Muscle layer of duodenum (tissue), 2 donors: ENCODE measurements at regions not wholly inside any gene's neighbourhood (a gene's known extent, or its start where the extent isn't known, plus 50 kb on each side); places are given as distances from the start of the nearest gene placed in this dataset.

Experiments
- H3K27ac ChIP-seq: one replicate; pipeline ENCODE4 v1.7.0; 2013; ENCODE audit warnings: mild to moderate bottlenecking, low read length
- H3K27me3 ChIP-seq: one replicate; pipeline ENCODE4 v1.7.0; 2013; ENCODE audit warnings: low read depth, mild to moderate bottlenecking, control low read depth, low read length
- H3K36me3 ChIP-seq, 2 donors: one replicate each; pipeline ENCODE4 v1.7.0; 2013; ENCODE audit warnings: low read length in 2 of 2, control low read depth in 1 of 2, mild to moderate bottlenecking in 1 of 2; ENCODE audit not compliant: insufficient read depth in 2 of 2, control insufficient read depth in 1 of 2
- H3K4me1 ChIP-seq, 2 donors: one replicate each; pipeline ENCODE4 v1.7.0; 2013; ENCODE audit warnings: low read length in 2 of 2, mild to moderate bottlenecking in 2 of 2, control low read depth in 1 of 2, moderate library complexity in 1 of 2; ENCODE audit not compliant: insufficient read depth in 2 of 2, control insufficient read depth in 1 of 2
- H3K4me3 ChIP-seq, 2 donors: one replicate each; pipeline ENCODE4 v1.7.0; 2013; ENCODE audit warnings: low read length in 2 of 2, low read depth in 1 of 2, mild to moderate bottlenecking in 1 of 2
- H3K9me3 ChIP-seq, 2 donors: one replicate each; pipeline ENCODE4 v1.7.0; 2013; ENCODE audit warnings: low read length in 2 of 2, control low read depth in 1 of 2, mild to moderate bottlenecking in 1 of 2; ENCODE audit not compliant: control insufficient read depth in 1 of 2
- donor health status: healthy.

DNA sequence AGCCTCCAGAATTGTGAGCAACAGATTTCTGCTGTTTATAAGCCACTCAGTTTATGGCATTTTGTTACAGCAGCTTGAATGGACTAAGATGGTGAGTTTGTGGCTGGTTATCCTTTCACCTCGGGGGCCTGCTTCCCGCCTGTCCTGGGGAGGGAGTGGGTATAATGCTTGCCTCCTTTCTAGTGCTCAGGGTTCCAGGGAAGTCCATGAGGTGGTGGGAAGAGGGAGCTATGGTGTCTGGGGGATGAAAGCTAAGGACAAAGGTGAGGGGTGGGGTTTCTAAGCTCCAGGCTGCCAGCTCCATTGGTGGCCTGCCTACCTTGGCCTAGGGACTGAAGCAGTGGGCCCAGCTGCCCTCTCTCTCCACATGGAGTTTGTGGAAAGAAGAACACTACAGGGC, 50.2 kb upstream of the SDK2 start:
- Histone ChIP-seq H3K4me3 (no peak overlapping the region), H3K9me3 (no peaks in the 10 kb centered on the region), H3K36me3 (no peaks in the 10 kb centered on the region), H3K4me1 (no peaks in the 10 kb centered on the region), H3K27me3 (no peaks in the 10 kb centered on the region), H3K27ac (no peak overlapping the region)

DNA sequence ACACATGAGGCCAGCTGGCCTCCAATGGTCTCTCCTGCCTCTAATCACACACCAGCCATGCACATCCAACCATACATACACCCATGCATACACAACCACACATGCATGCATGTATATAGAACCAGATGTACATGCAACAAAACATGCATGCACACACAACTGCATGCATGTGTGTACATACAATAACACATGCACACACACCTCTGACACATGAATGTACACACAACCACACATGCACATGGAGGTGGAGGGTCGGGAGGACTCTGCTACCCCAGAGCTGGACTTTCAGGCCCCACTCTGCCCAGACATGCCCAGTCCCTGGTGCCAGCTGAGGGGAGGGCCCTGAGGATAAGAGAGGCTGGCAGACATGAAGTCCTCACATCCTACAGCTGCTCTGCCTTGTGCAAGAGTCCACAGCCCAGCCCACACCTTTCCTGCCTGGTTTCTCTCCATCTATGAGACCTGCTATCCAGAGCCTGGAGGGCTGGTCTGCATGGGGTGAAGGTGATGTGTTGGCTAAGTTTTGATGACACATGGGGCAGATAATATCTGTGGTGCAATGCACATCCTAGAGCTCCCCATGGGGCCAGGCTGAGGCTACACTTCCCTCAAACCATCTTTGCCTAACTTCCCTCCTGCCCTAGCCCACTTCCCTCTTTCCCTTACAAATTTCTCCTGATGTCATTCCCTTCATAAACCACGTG, 50.9 kb upstream of the SDK2 start:
- Histone ChIP-seq H3K4me1 (no peaks in the 10 kb centered on the region), H3K4me3 (no peak overlapping the region), H3K27me3 (no peaks in the 10 kb centered on the region), H3K36me3 (no peaks in the 10 kb centered on the region), H3K27ac (no peak overlapping the region), H3K9me3 (no peaks in the 10 kb centered on the region)

DNA sequence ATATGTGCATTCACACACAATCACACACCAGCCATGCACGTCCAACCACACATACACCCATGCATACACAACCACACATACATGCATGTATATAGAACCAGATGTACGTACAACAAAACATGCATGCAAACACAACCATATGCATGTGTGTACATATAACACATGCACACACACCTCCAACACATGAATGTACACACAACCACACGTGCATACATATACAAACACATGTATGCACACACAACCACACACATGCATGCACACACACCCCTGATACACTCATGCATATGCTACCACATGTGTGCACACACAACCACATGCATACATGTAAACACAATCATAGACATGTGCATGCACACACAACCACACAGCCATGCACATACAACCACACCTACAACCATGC, 52.0 kb upstream of the SDK2 start:
- no peaks in the 10 kb centered on the region for H3K9me3 ChIP-seq
- H3K4me1 ChIP-seq, result no peaks in the 10 kb centered on the region
- no peaks in the 10 kb centered on the region for H3K36me3 ChIP-seq
- H3K4me3 ChIP-seq, result no peak overlapping the region
- H3K27ac ChIP-seq, result no peak overlapping the region
- no peaks in the 10 kb centered on the region for H3K27me3 ChIP-seq

DNA sequence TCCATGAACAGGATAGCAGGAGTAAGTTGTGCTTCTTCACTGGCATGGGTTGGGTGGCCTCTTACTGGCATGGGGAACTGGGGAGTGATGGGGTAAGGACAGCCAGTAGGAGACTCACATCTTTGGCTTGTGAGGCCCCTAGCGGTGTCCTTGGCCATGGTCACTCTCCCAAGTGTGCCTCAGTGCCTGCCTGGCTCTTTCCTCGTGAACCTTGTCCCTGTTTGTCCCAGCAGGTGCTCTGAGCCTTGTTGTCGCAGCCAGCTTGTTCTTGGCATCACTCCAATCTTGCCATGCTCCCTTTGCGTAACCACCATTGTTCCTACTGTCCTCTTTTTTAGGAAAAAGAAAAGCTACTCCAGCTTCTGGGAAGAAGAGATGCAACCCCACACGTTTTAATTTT, 53.6 kb upstream of the SDK2 start:
- Histone ChIP-seq H3K4me3 (no peak overlapping the region), H3K36me3 (no peaks in the 10 kb centered on the region), H3K4me1 (no peaks in the 10 kb centered on the region), H3K9me3 (no peaks in the 10 kb centered on the region), H3K27me3 (no peaks in the 10 kb centered on the region), H3K27ac (no peak overlapping the region)

DNA sequence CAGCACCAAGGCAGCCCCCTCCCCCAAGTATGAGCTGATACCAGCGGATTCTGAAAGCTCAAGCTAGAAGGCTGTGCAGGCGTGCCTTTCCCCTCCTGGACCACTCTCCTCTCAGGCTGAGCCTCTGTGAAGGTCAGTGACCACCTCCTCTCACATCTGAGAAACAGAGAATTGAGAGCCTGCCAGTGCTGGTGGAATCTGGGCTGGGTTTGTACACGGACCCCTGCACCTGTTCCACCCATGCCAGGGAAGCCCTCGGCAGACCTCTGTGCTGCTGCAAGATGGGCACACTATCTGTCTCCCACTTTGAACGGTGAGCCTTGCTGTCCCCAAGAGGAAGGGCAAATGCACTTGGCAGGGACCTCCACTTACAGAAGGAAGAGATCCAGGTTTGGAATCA, 54.7 kb upstream of the SDK2 start:
- no peak overlapping the region for H3K4me3 ChIP-seq
- H3K4me1 ChIP-seq, result no peaks in the 10 kb centered on the region
- no peaks in the 10 kb centered on the region for H3K36me3 ChIP-seq
- no peaks in the 10 kb centered on the region for H3K27me3 ChIP-seq
- H3K27ac ChIP-seq, result no peak overlapping the region
- H3K9me3 ChIP-seq, result no peaks in the 10 kb centered on the region

DNA sequence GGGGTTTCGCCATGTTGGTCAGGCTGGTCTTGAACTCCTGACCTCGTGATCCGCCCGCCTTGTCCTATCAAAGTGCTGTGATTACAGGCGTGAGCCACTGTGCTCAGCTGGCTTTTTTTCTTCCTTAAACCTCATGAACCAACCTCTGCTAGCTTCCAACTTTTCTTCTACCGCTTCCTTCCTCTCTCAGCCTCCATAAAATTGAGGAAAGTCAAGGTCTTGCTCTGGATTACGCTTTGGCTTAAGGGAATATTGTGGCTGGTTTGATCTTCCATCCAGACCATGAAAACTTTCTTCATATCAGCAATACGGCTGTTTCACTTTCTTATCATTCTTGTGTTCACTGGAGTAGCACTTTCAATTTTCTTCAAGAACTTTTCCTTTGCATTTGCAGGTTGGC, 57.5 kb upstream of the SDK2 start:
- H3K9me3 ChIP-seq, result no peaks in the 10 kb centered on the region
- H3K27ac ChIP-seq, result no peak overlapping the region
- H3K27me3 ChIP-seq, result no peaks in the 10 kb centered on the region
- no peaks in the 10 kb centered on the region for H3K4me1 ChIP-seq
- H3K4me3 ChIP-seq, result no peak overlapping the region
- H3K36me3 ChIP-seq, result no peaks in the 10 kb centered on the region

DNA sequence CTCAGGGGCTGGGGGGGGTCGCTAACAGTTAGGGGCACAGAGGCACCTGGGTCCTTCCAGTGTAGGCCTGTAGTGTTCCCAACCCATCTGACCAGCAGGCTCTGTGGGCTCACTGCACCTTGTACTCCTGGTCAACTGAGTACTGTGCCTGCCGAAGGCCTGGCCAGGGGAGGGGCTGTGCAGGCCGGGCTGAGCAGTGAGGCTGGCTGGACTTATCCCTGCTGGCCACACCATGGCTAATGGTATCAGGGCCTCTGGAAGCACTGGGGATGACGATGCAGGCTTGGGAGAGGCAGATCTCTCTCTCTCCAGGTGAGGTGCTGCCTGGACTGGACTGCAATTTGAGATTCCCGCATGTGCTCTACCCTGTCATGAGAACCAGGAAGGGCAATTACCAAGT, 58.9 kb upstream of the SDK2 start:
- Histone ChIP-seq H3K27ac (no peak overlapping the region), H3K4me3 (no peak overlapping the region), H3K36me3 (no peaks in the 10 kb centered on the region), H3K4me1 (no peaks in the 10 kb centered on the region), H3K9me3 (no peaks in the 10 kb centered on the region), H3K27me3 (peaks cover 2% of the 10 kb centered on the region)

DNA sequence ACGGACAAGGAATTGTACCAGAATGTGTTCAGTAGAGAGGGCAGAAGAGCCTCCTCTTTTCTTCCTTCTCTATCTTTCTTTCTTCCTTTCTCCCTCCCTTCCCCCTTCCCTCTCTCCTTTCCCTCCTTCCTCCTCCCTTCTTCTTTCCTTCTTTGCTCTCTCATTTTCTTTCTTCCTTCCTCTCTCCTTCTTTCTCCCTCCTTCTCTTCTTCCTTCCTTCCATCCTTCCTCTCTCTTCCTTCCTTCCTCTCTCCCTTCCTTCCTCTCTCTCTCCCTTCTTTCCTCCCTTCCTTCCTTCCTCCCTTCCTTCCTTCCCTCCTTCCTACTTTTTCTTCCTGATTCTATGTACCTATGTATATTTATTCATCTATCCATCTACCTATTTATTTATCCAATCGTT, 59.7 kb upstream of the SDK2 start:
- no peaks in the 10 kb centered on the region for H3K9me3 ChIP-seq
- H3K27ac ChIP-seq, result no peak overlapping the region
- H3K4me3 ChIP-seq, result no peak overlapping the region
- H3K4me1 ChIP-seq, result no peaks in the 10 kb centered on the region
- no peaks in the 10 kb centered on the region for H3K36me3 ChIP-seq
- peaks cover 7% of the 10 kb centered on the region for H3K27me3 ChIP-seq

DNA sequence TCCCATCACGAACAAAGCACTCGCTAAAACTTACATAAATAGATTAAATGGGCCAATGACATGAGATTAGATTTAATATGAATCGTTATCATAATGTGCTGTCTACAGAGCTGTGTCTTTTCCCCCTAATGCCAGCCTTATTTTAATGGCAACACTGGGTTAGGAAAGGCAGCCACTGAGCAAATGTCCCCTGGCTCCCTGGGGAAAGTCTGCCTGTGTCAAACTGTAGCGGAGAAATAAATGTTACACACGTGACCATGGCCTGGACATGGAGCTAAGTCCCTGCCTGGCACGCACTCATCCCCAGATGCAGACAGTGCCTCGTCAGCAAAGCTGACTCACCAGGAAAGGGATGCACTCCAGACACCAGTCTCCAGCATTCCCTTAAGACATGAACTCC, 61.3 kb upstream of the SDK2 start:
- H3K9me3 ChIP-seq, result no peaks in the 10 kb centered on the region
- H3K4me1 ChIP-seq, result peaks cover 0 to 4% of the 10 kb centered on the region in 2 donors
- H3K27me3 ChIP-seq, result peaks cover 7% of the 10 kb centered on the region
- no peaks in the 10 kb centered on the region for H3K36me3 ChIP-seq
- no peak overlapping the region for H3K4me3 ChIP-seq
- H3K27ac ChIP-seq, result no peak overlapping the region

DNA sequence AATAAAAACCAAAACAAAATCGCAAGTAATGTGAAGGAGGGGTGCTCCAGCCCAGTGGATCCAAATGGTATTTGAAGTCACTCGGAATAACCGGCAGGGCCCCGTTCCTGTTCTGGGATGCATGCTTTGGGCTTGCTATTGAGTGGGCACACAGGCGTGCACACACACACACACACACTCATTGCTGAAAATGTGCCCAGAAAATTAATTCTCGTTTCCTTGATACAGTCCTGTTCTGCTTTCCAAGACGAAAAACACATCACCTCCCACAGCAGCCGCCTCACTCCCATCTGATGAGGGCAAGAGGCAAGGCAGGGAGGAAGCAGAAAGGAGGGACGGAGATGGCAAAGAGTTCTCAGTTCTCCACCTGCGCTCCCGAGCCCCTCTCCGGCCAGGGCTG, 62.2 kb upstream of the SDK2 start:
- no peaks in the 10 kb centered on the region for H3K9me3 ChIP-seq
- no peaks in the 10 kb centered on the region for H3K36me3 ChIP-seq
- peaks cover 0 to 4% of the 10 kb centered on the region in 2 donors for H3K4me1 ChIP-seq
- peaks cover 7% of the 10 kb centered on the region for H3K27me3 ChIP-seq
- no peak overlapping the region for H3K4me3 ChIP-seq
- H3K27ac ChIP-seq, result no peak overlapping the region

DNA sequence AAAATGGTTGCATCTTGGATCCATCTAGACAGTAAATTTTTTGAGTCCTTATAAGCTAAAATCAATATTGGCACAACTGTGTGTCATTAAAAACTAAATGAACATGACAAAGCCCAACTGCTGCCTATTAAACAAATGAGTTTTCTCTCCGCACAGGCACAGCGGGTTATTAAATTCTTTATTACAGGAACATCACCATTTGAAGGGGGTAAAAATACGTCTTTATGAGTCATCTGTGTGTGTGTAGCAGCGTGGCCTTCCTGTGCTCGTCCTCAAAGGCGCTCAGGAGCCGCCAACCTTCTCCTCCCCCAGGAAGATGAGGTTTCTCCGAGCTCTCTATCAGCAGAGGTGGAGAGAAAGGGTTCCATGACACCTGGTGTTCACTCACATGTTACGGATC, 62.6 kb upstream of the SDK2 start:
- Histone ChIP-seq H3K4me3 (no peak overlapping the region), H3K4me1 (peaks cover 0 to 4% of the 10 kb centered on the region in 2 donors), H3K9me3 (no peaks in the 10 kb centered on the region), H3K27me3 (peaks cover 7% of the 10 kb centered on the region), H3K27ac (no peak overlapping the region), H3K36me3 (no peaks in the 10 kb centered on the region)

DNA sequence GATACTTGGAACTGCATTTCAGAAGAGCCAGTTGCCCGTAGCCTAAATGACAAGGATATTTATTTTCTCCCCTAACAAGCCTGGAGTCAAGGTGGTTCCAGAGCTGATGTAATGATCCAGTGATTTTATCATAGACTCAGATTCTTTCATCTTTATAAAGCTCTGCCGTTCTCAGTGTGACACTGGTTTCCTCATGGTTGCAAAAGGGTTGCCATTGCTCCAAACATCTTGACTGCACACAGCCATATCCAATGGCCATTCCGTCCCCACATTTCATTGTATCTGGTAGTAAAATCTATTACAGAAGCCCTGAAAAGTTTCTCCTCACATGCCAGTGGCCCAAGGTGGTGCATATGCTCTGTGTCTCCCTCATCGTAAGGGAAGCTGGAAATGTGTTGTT, 63.1 kb upstream of the SDK2 start:
- Histone ChIP-seq H3K36me3 (no peaks in the 10 kb centered on the region), H3K4me1 (peaks cover 0 to 4% of the 10 kb centered on the region in 2 donors), H3K27ac (no peak overlapping the region), H3K9me3 (no peaks in the 10 kb centered on the region), H3K4me3 (no peak overlapping the region), H3K27me3 (peaks cover 11% of the 10 kb centered on the region)
